CD4-positive, alpha-beta T cell (primary cell): ENCODE measurements at regions not wholly inside any gene's neighbourhood (a gene's known extent, or its start where the extent isn't known, plus 50 kb on each side); places are given as distances from the start of the nearest gene placed in this dataset.

ENCODE experiments used
- ATAC-seq: fragments of 200-7000 bp; cut with Tn5 transposase; one replicate; pipeline ENCODE4 v1.10.0; 2022; ENCODE audit warnings: mild to moderate bottlenecking; ENCODE audit not compliant: poor library complexity
- CTCF ChIA-PET: fragments of 350-600 bp; sonication (Branson Sonifier 250); formaldehyde crosslinking; loops from one replicate; lab custom pipeline; 2021; ENCODE audit warnings: antibody characterized with exemption, inconsistent platforms; lab: Charles Lee
- POLR2A ChIA-PET: fragments of 350-600 bp; sonication (Branson Sonifier 250); formaldehyde crosslinking; loops from one replicate; lab custom pipeline; 2021; ENCODE audit warnings: antibody characterized with exemption, inconsistent platforms; lab: Charles Lee
- DNase-seq, 14 experiments: peaks; one replicate each; pipeline ENCODE4 v3.0.0-alpha.2; 2013 to 2020; ENCODE audit warnings: mixed read lengths in 2 of 14
- H3K27ac ChIP-seq, 2 donors: one replicate each; pipeline versions ENCODE4 v1.5.1 to v1.7.0; 2013; ENCODE audit warnings: low read length in 2 of 2, low read depth in 1 of 2, mild to moderate bottlenecking in 1 of 2
- H3K27me3 ChIP-seq, 2 experiments: 1 replicate in 1 of 2; 2 replicates in 1 of 2; pipeline versions ENCODE4 v1.6.1 to v1.7.0; 2013; ENCODE audit warnings: low read length in 2 of 2, control low read depth in 1 of 2, mild to moderate bottlenecking in 1 of 2, moderate library complexity in 1 of 2; ENCODE audit not compliant: insufficient read depth in 2 of 2, control insufficient read depth in 1 of 2
- H3K36me3 ChIP-seq: one replicate; pipeline ENCODE4 v1.6.1; 2013; ENCODE audit warnings: low read length, control low read depth; ENCODE audit not compliant: insufficient read depth
- H3K4me1 ChIP-seq: one replicate; pipeline ENCODE4 v1.6.1; 2013; ENCODE audit warnings: low read length, control low read depth; ENCODE audit not compliant: insufficient read depth
- H3K4me3 ChIP-seq: one replicate; pipeline ENCODE4 v1.5.1; 2013; ENCODE audit warnings: mild to moderate bottlenecking, low read length, moderate library complexity
- H3K9me3 ChIP-seq, 2 experiments: 1 replicate in 1 of 2; 2 replicates in 1 of 2; pipeline versions ENCODE4 v1.6.1 to v1.7.0; 2013; ENCODE audit warnings: low read length in 2 of 2, mild to moderate bottlenecking in 2 of 2, control low read depth in 1 of 2, moderate library complexity in 1 of 2; ENCODE audit not compliant: control insufficient read depth in 1 of 2, insufficient read depth in 1 of 2
- H3K27ac Mint-ChIP-seq: one replicate; pipeline ENCODE4 v1.8.0; 2020; ENCODE audit warnings: mixed read lengths
- H3K27me3 Mint-ChIP-seq: one replicate; pipeline ENCODE4 v1.8.0; 2021; ENCODE audit warnings: mixed read lengths
- H3K36me3 Mint-ChIP-seq: one replicate; pipeline ENCODE4 v1.8.0; 2021; ENCODE audit warnings: low read depth, mixed read lengths
- H3K4me1 Mint-ChIP-seq: one replicate; pipeline ENCODE4 v1.8.0; 2021; ENCODE audit warnings: low read depth, mixed read lengths
- H3K4me3 Mint-ChIP-seq: one replicate; pipeline ENCODE4 v1.8.0; 2020; ENCODE audit warnings: mild to moderate bottlenecking, mixed read lengths
- H3K9me3 Mint-ChIP-seq: one replicate; pipeline ENCODE4 v1.8.0; 2020; ENCODE audit warnings: mixed read lengths
- intact Hi-C, 2 experiments: fragments of 100-400 bp; cut with DNase I in 1 of 2; cut with micrococcal nuclease in 1 of 2; formaldehyde crosslinking; loops; one replicate each; pipeline versions ENCODE4 v1.15.1 to v1.9.0; 2023 to 2025; cut with DNase I, micrococcal nuclease
- TF ChIP-seq, protein P1 (sequence below): fragments of 200-600 bp; IDR thresholded peaks from one replicate; pipeline ENCODE4 v1.8.0; 2022; ENCODE audit warnings: antibody characterized with exemption, mild to moderate bottlenecking

DNA sequence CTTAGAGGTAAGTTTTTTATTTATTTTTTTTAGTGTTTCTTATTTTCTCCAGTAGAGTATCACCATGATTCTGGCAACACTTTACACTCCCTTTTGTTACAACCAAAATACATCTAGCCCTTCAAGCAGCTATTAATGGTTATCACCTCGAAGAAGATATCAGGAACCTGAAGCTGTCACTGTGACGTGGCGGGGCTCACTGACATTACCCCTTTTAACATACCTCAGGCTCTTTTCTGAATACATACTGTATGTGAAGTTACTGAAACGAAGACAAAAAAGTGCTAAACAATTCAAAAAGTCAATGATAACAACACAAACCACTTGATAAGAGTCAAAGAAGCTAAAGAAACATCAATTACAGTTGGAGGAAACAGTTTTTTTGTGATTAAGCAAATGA is 1218.7 kb downstream of the EFNB2 start:
- no peak overlapping the region for H3K4me3 Mint-ChIP-seq
- no peak overlapping the region for H3K4me3 ChIP-seq

DNA sequence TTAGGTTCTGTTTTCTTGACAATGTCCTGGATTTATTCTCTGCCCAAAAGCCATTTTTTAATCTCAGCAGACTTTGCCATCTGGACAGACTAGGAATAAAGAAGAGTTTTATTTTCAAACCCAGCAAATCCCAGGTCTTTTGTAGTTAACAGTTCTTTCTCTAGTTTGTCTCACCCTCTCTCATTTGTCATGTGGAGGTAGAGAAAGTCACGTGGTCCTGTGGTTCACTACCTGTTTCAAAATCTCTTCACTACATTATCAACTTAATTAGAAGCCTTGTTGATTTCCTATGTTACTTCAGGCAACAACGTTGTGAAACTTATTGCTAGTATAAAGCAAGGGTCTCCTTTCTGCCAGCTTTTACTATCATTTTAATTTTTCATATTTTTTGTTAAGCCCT is 1222.6 kb downstream of the EFNB2 start:
- H3K9me3 ChIP-seq = no peaks in the 10 kb centered on the region
- intact Hi-C loops = no loop called here
- no peaks in the 10 kb centered on the region for H3K36me3 ChIP-seq
- DNase-seq (no peak), ATAC-seq (no peak)
- H3K27me3 ChIP-seq = no peaks in the 10 kb centered on the region
- H3K9me3 Mint-ChIP-seq = no peaks in the 10 kb centered on the region
- no peaks in the 10 kb centered on the region for H3K4me1 Mint-ChIP-seq
- H3K4me3 ChIP-seq = no peak overlapping the region
- no peak overlapping the region for H3K4me3 Mint-ChIP-seq
- CTCF ChIA-PET = no interaction called here
- H3K36me3 Mint-ChIP-seq = no peaks in the 10 kb centered on the region
- no peaks in the 10 kb centered on the region for H3K4me1 ChIP-seq
- no peaks in the 10 kb centered on the region for H3K27me3 Mint-ChIP-seq
- POLR2A ChIA-PET = no interaction called here
- no peak overlapping the region for H3K27ac ChIP-seq
- H3K27ac Mint-ChIP-seq = no peak overlapping the region
- TF ChIP-seq, protein P1, sequence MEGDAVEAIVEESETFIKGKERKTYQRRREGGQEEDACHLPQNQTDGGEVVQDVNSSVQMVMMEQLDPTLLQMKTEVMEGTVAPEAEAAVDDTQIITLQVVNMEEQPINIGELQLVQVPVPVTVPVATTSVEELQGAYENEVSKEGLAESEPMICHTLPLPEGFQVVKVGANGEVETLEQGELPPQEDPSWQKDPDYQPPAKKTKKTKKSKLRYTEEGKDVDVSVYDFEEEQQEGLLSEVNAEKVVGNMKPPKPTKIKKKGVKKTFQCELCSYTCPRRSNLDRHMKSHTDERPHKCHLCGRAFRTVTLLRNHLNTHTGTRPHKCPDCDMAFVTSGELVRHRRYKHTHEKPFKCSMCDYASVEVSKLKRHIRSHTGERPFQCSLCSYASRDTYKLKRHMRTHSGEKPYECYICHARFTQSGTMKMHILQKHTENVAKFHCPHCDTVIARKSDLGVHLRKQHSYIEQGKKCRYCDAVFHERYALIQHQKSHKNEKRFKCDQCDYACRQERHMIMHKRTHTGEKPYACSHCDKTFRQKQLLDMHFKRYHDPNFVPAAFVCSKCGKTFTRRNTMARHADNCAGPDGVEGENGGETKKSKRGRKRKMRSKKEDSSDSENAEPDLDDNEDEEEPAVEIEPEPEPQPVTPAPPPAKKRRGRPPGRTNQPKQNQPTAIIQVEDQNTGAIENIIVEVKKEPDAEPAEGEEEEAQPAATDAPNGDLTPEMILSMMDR = no peak

More for the DNA sequence above, 1218.7 kb downstream of the EFNB2 start:
- ChIA-PET POLR2A (no interaction called here), CTCF (no interaction called here)
- Mint-ChIP-seq H3K27me3 (no peaks in the 10 kb centered on the region), H3K4me1 (no peaks in the 10 kb centered on the region), H3K9me3 (no peaks in the 10 kb centered on the region), H3K36me3 (no peaks in the 10 kb centered on the region), H3K27ac (no peak overlapping the region)
- Histone ChIP-seq H3K27me3 (no peaks in the 10 kb centered on the region), H3K4me1 (no peaks in the 10 kb centered on the region), H3K27ac (no peak overlapping the region), H3K36me3 (no peaks in the 10 kb centered on the region), H3K9me3 (no peaks in the 10 kb centered on the region)
- ATAC-seq (no peak), DNase-seq (no peak)
- intact Hi-C loops = no loop called here
- TF ChIP-seq, protein P1 = no peak

DNA sequence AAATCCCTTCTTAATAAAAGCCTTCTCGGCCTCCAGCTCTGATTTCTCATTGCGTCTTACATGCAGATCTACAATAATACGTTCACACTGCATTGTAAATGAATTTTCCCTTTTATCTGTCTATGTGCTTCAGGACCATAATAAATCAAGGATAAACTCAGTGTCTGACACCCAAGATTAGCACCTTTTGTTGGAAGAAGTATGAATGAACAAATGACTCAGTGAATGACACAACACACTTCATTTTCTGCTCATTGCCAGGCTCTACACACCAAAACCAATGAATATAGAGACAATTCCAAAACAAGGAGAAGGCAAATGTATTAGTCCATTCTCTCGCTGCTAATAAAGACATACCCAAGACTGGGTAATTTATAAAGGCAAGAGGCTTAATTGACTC is 1224.4 kb downstream of the EFNB2 start:
- CTCF ChIA-PET = no interaction called here
- H3K27ac Mint-ChIP-seq = no peak overlapping the region
- no peak for ATAC-seq

More for the DNA sequence above, 1224.4 kb downstream of the EFNB2 start:
- TF ChIP-seq, protein P1 = no peak
- Mint-ChIP-seq H3K9me3 (no peaks in the 10 kb centered on the region), H3K36me3 (no peaks in the 10 kb centered on the region), H3K4me3 (no peak overlapping the region), H3K27me3 (no peaks in the 10 kb centered on the region), H3K4me1 (no peaks in the 10 kb centered on the region)
- POLR2A ChIA-PET = no interaction called here
- Histone ChIP-seq H3K36me3 (no peaks in the 10 kb centered on the region), H3K9me3 (no peaks in the 10 kb centered on the region), H3K27ac (no peak overlapping the region), H3K27me3 (no peaks in the 10 kb centered on the region), H3K4me1 (no peaks in the 10 kb centered on the region), H3K4me3 (no peak overlapping the region)
- DNase-seq = no peak
- intact Hi-C loops = no loop called here
